ENCODE measurements at regions not wholly inside any gene's neighbourhood (a gene's known extent, or its start where the extent isn't known, plus 50 kb on each side); places are given as distances from the start of the nearest gene placed in this dataset.

GRCh38 chr13:75146436-75146835 is 335.5 kb downstream of the TBC1D4 start:
- Histone ChIP-seq H3K4me1 (ENCODE audit: control insufficient read depth, insufficient read depth, low read length) (no peaks in the 10 kb centered on the region), H3K36me3 (ENCODE audit: control insufficient read depth, insufficient read depth, low read length) (no peaks in the 10 kb centered on the region), H3K4me3 (ENCODE audit: low read depth in 2 of 2, low read length in 2 of 2) (no peak overlapping the region), H3K27ac (ENCODE audit: low read length) (no peak overlapping the region), H3K27me3 (ENCODE audit: control insufficient read depth, insufficient read depth, low read length) (no peaks in the 10 kb centered on the region), H3K9me3 (ENCODE audit: control insufficient read depth, insufficient read depth, low read depth, low read length) (no peaks in the 10 kb centered on the region)
- ATAC-seq: no peak
- no peak for DNase-seq (ENCODE audit: low read depth, low spot score)
- intact Hi-C loops (cut with micrococcal nuclease; ENCODE audit: unreplicated experiment) (no loop called here), in situ Hi-C loops (cut with HindIII; ENCODE audit: low pct_unique_long_range_greater_than_20kb, low sequenced_read_pairs) (no loop called here)
- no peak for TF ChIP-seq REST (IDR thresholded peaks at IDR 0.05; ENCODE audit: insufficient read depth in 1 of 2, low read depth in 2 of 2, low read length in 1 of 2)
- TF ChIP-seq SIN3A (IDR thresholded peaks at IDR 0.05; ENCODE audit: borderline replicate concordance, insufficient read depth, low read depth, low read length): no peak
- TF ChIP-seq POLR2AphosphoS5 (IDR thresholded peaks at IDR 0.05; ENCODE audit: low read depth, low read length): no peak
- TF ChIP-seq CTCF (IDR thresholded peaks at IDR 0.05): no peak
- TF ChIP-seq TCF7L2 (IDR thresholded peaks at IDR 0.05; ENCODE audit: low read depth, low read length): no peak
- BruUV-seq (replicated peaks): no TSS peak
- CTCF ChIA-PET: no interaction called here
- POLR2A ChIA-PET: no interaction called here

DNA sequence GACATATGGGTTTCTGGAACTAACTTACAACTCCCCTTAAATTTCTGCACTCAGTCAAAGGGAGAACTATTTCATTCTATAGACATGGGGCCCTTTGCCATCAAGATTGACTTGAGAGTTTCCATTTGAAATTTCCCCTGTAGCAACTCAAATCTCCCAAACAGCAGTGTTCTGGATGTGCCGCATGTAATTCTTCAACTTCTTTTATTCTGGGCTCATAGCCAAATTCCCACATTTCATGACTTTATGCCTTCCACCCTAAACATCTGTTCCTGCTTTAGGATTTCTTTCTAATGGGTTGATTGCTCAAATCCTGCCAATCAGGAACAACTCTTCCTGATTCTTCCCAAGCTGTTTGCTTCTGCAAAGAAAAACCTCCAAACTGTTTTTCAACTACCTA is 336.0 kb downstream of the TBC1D4 start:
- in situ Hi-C loops (cut with HindIII; ENCODE audit: low pct_unique_long_range_greater_than_20kb, low sequenced_read_pairs): no loop called here
- Histone ChIP-seq H3K27me3 (ENCODE audit: control insufficient read depth, insufficient read depth, low read length) (no peaks in the 10 kb centered on the region), H3K4me3 (ENCODE audit: low read depth in 2 of 2, low read length in 2 of 2) (no peak overlapping the region), H3K4me1 (ENCODE audit: control insufficient read depth, insufficient read depth, low read length) (no peaks in the 10 kb centered on the region), H3K36me3 (ENCODE audit: control insufficient read depth, insufficient read depth, low read length) (no peaks in the 10 kb centered on the region), H3K9me3 (ENCODE audit: control insufficient read depth, insufficient read depth, low read depth, low read length) (no peaks in the 10 kb centered on the region), H3K27ac (ENCODE audit: low read length) (no peak overlapping the region)
- no TSS peak for BruUV-seq (replicated peaks)
- ChIA-PET POLR2A (no interaction called here), CTCF (no interaction called here)
- intact Hi-C loops (cut with micrococcal nuclease; ENCODE audit: unreplicated experiment): no loop called here
- TF ChIP-seq CTCF (IDR thresholded peaks at IDR 0.05) (no peak), POLR2AphosphoS5 (IDR thresholded peaks at IDR 0.05; ENCODE audit: low read depth, low read length) (no peak), REST (IDR thresholded peaks at IDR 0.05; ENCODE audit: insufficient read depth in 1 of 2, low read depth in 2 of 2, low read length in 1 of 2) (no peak), SIN3A (IDR thresholded peaks at IDR 0.05; ENCODE audit: borderline replicate concordance, insufficient read depth, low read depth, low read length) (no peak)
- ATAC-seq (no peak), DNase-seq (ENCODE audit: low read depth, low spot score) (no peak)

Measured in Panc1 (cell line).